Renal pelvis (tissue), 1 donor: ENCODE measurements at regions not wholly inside any gene's neighbourhood (a gene's known extent, or its start where the extent isn't known, plus 50 kb on each side); places are given as distances from the start of the nearest gene placed in this dataset.
"Not testable (repeated sequence)": the region's sequence is repeated elsewhere in the genome, so short reads cannot be mapped to it uniquely, and the experiment has no call there.

Experiments
- DNase-seq: peaks from one replicate; pipeline ENCODE4 v3.0.0-alpha.2; 2013

GRCh38 chr7:57198801-57199200 lies 66.6 kb upstream of the ZNF479 start:
- no peak for DNase-seq

- DNase-seq = no peak
Measured at GRCh38 chr7:57199252-57199651, 67.0 kb upstream of the ZNF479 start.

GRCh38 chr7:57201021-57201894 lies 69.0 kb upstream of the ZNF479 start:
- DNase-seq = no peak

- DNase-seq = no peak
Measured at GRCh38 chr7:57201895-57202210, 69.6 kb upstream of the ZNF479 start.

GRCh38 chr7:57202274-57202673 lies 70.0 kb upstream of the ZNF479 start:
- DNase-seq = no peak

GRCh38 chr7:57203161-57203791 lies 71.0 kb upstream of the ZNF479 start:
- DNase-seq = no peak

- not testable (repeated sequence) for DNase-seq
Measured at GRCh38 chr7:57203858-57204257, 71.6 kb upstream of the ZNF479 start.

GRCh38 chr7:57204411-57204811 lies 72.2 kb upstream of the ZNF479 start:
- DNase-seq = no peak

- DNase-seq = no peak
Measured at GRCh38 chr7:57205000-57205399, 72.8 kb upstream of the ZNF479 start.

- DNase-seq = no peak
Measured at GRCh38 chr7:57207836-57208235, 75.6 kb upstream of the ZNF479 start.

GRCh38 chr7:57210212-57210611 lies 78.0 kb upstream of the ZNF479 start:
- DNase-seq = no peak

GRCh38 chr7:57210871-57211270 lies 78.6 kb upstream of the ZNF479 start:
- DNase-seq = no peak

- no peak for DNase-seq
Measured at GRCh38 chr7:57211428-57212100, 79.3 kb upstream of the ZNF479 start.

GRCh38 chr7:57215423-57215822 lies 83.2 kb upstream of the ZNF479 start:
- no peak for DNase-seq

GRCh38 chr7:57216340-57216739 lies 84.1 kb upstream of the ZNF479 start:
- DNase-seq = peak; percentile 1

GRCh38 chr7:57218196-57218716 lies 86.0 kb upstream of the ZNF479 start:
- no peak for DNase-seq

GRCh38 chr7:57220746-57221145 lies 88.5 kb upstream of the ZNF479 start:
- no peak for DNase-seq

- no peak for DNase-seq
Measured at GRCh38 chr7:57225666-57226065, 93.4 kb upstream of the ZNF479 start.

- not testable (repeated sequence) for DNase-seq
Measured at GRCh38 chr7:57241236-57241635, 109.0 kb upstream of the ZNF479 start.

- not testable (repeated sequence) for DNase-seq
Measured at GRCh38 chr7:57243551-57243950, 111.3 kb upstream of the ZNF479 start.

GRCh38 chr7:57244345-57244980 lies 112.2 kb upstream of the ZNF479 start:
- DNase-seq = not testable (repeated sequence)

- DNase-seq = no peak
Measured at GRCh38 chr7:57245206-57245605, 113.0 kb upstream of the ZNF479 start.
